Amniotic epithelial cell (primary cell): ENCODE measurements at regions not wholly inside any gene's neighbourhood (a gene's known extent, or its start where the extent isn't known, plus 50 kb on each side); places are given as distances from the start of the nearest gene placed in this dataset.

Experiments
- DNase-seq: peaks from one replicate; pipeline ENCODE4 v3.0.0-alpha.2; 2010; ENCODE audit warnings: low read depth

GRCh38 chr9:105064248-105065097 lies 136.5 kb upstream of the ABCA1 start:
- peak; percentile 96 for DNase-seq

- peak; percentile 43 for DNase-seq
Measured at GRCh38 chr9:105065098-105066088, 137.4 kb upstream of the ABCA1 start.

DNA sequence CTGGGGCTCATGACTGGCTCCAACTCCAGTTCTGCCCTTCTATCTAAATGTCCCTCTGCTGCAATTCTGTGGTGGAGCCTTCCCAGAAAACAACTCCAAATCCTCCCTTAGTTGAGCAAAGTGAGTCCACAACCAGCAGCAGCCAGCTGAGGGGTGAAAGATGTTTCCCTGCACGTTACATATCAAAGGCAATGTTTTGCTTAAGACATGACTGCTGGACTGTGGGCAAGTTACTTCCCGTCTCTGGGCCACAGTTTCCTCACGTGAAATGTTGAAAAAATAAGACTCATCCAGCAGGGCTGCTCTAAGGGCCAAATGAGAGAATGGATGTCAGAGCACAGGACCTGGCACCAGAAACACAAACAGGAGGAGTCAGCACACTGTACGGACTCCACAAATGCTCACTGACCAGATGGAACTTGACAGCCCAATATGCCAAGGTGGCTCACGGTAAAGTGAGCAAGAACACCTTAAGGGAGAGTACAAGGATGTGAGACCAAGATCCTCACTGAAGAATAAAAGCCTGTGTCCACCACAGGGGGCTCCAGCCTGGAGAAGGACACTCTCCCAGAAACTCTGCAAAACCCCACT lies 138.4 kb upstream of the ABCA1 start:
- DNase-seq: no peak

DNA sequence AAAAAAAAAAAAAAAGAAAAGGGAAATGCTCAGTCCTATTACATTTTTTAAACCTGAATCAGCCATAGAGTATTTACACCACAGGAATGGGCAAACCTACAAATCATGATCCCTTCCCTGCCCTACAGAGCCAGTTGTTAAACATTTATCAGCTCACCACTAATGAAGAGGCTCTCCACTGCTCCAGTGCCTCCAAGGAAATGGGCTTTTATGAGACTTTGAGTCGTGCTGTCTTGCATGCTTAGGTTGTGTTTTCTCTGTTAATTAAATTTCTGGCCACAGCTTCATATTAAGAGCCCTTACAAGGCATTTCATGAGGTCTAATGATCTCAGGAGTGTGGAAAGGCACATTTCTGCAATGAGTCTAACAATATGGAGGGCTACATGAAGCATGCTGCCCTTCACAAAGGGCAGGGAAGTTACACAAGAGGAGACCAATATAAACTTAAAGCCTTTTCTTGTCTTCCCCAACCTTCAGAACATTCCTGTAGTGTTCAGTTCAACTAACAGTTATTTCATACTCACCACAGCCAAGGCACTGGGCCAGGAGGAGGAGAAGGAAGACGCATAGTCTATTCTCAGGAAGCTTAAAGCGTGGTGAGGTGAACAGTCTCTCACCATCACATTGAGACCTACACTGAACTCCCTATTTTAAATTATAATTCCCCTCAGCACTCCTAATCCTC lies 140.1 kb upstream of the ABCA1 start:
- DNase-seq: peak; percentile 93

DNA sequence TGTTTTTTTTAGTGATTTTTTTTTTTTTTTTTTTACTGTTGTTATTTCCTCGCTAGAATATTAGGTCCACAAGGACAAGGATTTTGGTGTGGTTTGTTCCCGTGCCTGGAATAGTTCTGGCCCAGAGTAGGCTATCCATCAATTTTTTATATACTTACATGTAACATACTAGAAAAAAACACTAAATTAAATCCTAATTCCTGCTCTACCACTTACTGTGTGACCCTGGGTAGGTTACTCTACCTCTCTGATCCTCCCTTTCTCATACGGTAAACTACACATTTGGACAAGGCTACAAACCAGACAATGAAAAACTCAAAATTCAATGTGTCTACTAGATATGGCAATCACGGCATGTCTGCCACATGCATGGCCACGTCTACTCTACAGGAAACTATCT lies 141.3 kb upstream of the ABCA1 start:
- no peak for DNase-seq

DNA sequence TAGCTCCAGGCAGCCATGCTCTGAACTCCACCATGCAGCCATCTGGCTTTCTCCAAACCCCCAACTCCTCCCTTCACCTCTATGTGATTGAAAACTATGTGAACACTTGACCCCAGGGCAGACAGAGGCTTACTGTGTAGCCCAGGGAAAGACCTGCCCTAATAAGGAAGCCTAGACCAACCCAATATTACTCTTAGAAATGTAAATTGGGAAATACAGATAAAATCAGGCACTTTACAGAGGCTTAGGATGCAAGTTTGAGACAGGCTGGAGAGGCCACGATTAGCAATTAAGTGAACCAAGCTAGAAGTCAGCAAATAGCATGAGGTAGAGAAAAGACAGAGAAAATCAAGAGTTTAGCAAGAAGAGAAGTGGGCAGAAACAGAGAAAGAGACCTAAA lies 141.7 kb upstream of the ABCA1 start:
- DNase-seq: peak; percentile 77

GRCh38 chr9:105070176-105070575 lies 142.2 kb upstream of the ABCA1 start:
- DNase-seq: peak; percentile 86

DNA sequence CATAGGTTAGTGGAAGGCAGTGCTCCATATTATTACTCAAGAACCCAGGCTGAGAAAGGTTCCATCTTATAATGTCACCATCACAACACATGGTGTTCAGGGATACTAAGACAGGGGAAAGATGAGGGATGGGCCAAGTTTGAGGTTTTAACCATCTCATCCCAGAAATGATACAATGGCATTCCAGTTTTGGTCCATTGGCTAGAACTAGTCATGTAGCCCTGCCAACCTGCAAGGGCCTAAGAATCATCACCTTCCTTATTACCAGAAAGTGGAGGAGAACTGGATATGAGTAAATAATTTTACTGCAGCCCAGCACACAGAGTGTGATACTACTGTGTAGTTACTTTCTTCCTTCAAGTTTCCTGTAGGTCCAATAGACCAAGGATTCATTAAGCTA lies 144.5 kb upstream of the ABCA1 start:
- DNase-seq: no peak

GRCh38 chr9:105073147-105073546 lies 145.2 kb upstream of the ABCA1 start:
- DNase-seq: no peak

DNA sequence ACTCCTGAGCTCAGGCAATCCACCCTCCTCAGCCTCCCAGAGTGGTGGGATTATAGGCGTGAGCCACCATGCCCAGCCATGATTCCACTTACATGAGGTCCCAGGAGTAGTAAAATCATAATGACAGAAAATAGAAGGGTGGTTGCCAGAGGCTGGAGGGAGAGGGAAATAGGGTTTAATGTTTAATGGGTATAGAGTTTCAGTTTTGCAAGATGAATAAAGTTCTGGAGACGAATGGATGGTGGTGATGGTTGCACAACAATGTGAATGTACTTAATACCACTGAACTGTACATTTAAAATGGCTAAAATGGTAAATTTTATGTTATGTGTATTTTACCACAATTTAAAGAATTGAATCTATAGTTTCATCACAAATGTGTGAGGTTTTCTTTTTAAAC lies 146.5 kb upstream of the ABCA1 start:
- DNase-seq: no peak

DNA sequence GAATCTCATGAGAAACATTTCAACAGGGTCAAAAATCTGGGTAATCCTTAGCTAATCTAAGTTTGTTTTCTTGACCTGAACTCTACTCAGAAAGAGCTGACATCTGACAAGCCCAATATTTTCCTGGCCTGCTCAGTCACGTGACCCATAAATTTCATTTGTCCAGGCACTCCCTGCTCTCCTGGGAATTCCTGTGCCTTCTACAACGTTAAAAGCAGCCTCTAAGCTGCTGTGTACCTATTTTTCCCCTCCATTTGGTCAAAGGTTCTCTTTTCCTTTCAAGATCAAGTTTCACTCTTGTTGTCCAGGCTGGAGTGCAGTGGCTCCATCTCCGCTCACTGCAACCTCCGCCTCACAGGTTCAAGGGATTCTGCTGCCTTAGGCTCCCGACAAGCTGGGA lies 148.8 kb upstream of the ABCA1 start:
- DNase-seq: no peak

- DNase-seq: no peak
Measured at GRCh38 chr9:105079457-105079856, 151.5 kb upstream of the ABCA1 start.

GRCh38 chr9:105082843-105083242 lies 154.9 kb upstream of the ABCA1 start:
- no peak for DNase-seq

DNA sequence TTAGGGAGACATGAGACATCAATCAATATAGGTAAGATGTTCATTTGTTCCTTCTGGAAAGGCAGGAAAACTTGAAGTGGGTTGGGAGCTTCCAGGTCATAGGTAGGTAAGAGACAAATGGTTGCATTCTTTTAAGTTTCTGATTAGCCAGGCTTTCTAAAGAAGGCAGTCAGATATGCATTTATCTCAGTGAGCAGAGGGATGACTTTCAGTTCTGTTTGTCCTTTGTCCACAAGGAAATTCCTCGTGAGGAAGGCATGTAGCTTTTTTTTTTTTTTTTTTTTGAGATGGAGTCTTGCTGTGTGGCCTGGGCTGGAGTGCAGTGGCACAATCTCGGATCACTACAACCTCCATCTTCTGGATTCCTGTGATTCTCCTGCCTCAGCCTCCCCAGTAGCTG lies 155.3 kb upstream of the ABCA1 start:
- DNase-seq: no peak

DNA sequence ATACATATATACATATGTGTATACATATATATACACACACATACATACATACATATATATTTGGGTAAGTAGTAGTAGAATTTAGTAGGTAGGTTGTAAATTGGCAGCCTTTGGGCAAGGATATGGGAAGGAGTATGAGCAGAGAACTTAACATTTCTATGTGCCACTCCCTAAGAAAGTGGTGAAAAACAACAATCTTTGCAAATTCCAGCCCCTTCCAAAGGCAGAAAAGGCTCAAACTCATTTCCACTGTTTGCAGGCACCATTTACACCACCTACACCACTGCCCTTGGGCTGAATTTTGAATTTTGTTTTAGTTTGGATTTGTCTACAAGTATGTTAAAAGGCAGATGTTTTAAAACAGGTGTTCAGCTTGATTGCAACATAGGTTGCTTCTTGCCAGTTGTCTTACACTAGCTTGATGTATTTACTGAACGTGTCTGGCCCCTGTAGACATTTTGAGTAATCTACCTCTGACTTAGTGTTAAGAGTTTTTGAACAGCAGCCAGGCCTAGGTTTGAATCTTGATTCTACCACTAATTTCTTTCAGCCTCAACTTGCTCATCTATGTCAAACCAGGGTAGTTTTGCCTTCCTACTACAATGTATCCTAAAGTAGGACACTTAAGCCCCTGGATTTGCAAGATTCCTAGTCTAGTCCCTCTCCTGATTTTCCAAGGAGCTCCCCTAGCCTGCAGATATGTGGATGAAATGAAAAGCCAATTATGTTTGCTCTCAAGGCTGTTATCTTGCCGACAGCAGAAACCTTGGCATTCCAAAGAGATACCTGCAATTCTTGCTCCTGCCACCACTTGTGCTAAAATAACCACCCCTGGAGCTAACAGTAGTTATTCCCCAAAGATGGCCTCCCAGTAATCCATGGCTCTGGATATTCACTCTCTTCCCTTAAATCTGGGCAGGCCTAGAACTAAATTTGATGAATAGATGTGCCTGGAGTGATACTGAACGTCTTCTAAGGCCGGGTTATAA lies 156.2 kb upstream of the SLC44A1 start:
- DNase-seq: peak; percentile 58

- no peak for DNase-seq
Measured at GRCh38 chr9:105089874-105090273, 154.6 kb upstream of the SLC44A1 start.

DNA sequence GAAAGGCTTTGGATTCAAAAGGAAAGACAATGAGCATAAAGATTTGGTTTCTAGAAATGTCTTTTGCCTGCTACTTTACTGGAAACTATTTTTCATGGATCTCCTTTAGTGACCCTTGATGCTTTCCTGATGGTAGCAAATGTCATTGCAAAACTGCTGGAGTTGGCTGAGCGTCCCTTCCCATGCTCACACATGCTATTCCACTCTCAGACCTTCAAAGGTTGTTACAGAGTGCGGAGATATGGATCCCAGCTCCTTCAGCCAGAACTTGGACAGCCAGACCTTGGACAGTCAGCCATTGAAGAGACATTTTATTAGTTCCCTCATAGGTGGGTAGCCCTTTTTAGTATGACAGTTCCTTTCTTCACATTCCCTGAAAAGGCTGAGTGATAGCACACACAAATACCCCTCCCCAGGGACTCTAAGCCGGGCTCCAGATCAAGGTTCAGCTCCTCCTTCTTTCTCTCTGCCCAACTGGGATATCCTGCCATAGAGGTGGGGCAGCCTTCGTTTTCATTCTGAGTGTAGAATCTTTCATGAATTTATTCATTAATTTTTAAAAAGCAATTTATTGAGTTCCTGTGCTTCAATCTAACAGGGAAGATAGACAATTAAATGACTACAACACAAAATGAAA lies 153.3 kb upstream of the SLC44A1 start:
- no peak for DNase-seq

- no peak for DNase-seq
Measured at GRCh38 chr9:105093685-105094084, 150.8 kb upstream of the SLC44A1 start.

DNA sequence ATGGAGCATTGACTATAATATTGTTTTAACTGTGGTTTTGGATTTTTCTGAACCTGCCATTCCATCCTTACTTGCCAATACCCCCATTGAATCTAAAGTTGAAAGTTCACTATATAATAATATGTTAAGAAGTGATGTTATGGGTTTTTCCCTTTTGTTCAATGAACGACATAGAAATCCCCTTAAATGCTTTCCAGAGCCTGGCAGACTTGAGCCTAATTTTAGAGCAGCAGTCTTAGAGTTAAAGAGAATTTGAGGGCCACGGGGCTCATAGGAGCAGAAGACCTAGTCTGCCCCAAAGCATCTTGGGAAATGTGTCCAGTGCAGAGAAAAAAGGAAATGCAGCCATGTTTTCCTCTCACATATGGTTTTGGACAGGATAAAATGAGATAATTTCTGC lies 146.1 kb upstream of the SLC44A1 start:
- no peak for DNase-seq

DNA sequence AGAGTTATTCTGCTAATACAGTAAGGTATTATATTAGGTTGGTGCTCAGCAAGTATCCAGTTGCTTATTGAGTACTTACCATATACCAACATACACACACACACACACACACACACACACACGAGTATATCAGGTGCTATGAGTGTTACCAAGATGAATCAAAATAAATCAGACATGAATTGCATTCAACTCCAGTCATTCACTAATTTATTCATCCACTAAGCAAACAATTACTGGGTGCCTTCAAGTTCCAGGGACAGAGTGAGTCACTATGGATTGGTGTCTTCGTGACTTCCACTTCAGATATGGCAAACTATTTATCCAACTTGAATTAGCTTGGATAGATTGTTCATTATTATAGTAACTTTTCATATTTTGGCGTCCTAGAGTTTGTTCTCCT lies 140.7 kb upstream of the SLC44A1 start:
- no peak for DNase-seq
